PC-9 (cell line): ENCODE measurements at regions not wholly inside any gene's neighbourhood (a gene's known extent, or its start where the extent isn't known, plus 50 kb on each side); places are given as distances from the start of the nearest gene placed in this dataset.

Experiments used
- BruUV-seq: library from RNA; stranded (reverse); fragments of 400-500 nt; replicated peaks from 2 replicates; lab custom pipeline; 2021; lab: Mats Ljungman, UMichigan
- CTCF ChIA-PET: fragments of 300-600 bp; sonication (Branson Sonifier 250); formaldehyde crosslinking; loops from one replicate; lab custom pipeline; 2022; ENCODE audit warnings: antibody characterized with exemption; lab: Charles Lee
- POLR2A ChIA-PET: fragments of 300-600 bp; sonication (Branson Sonifier 250); formaldehyde crosslinking; loops from one replicate; lab custom pipeline; 2022; ENCODE audit warnings: antibody characterized with exemption; ENCODE audit not compliant: unreplicated experiment; lab: Charles Lee
- DNase-seq, 2 experiments: peaks; one replicate each; pipeline versions ENCODE4 v3.0.0 to v3.0.0-alpha.2; 2015 to 2022; ENCODE audit warnings: mixed read lengths in 1 of 2
- H2AFZ ChIP-seq: fragments of 200-600 bp; sonication (generic); 2 replicates; pipeline ENCODE4 v1.8.1; 2017; ENCODE audit warnings: antibody characterized with exemption
- H3F3A ChIP-seq: fragments of 200-600 bp; sonication (generic); 2 replicates; pipeline ENCODE4 v1.8.1; 2017; ENCODE audit warnings: antibody characterized with exemption, mild to moderate bottlenecking, low read depth; ENCODE audit not compliant: insufficient read depth
- H3K27ac ChIP-seq: fragments of 200-600 bp; sonication (generic); 2 replicates; pipeline ENCODE4 v1.6.1; 2016; ENCODE audit warnings: mixed run types
- H3K27me3 ChIP-seq: fragments of 200-600 bp; sonication (generic); 2 replicates; pipeline ENCODE4 v1.6.1; 2016; ENCODE audit warnings: low read depth, mixed run types; ENCODE audit not compliant: insufficient read depth
- H3K36me3 ChIP-seq: fragments of 200-600 bp; sonication (generic); 2 replicates; pipeline ENCODE4 v1.6.1; 2016; ENCODE audit warnings: low read depth, mixed run types
- H3K4me1 ChIP-seq: fragments of 200-600 bp; sonication (generic); replicated peaks from 2 replicates; pipeline ENCODE4 v1.6.1; 2016; ENCODE audit warnings: mixed run types; ENCODE audit not compliant: insufficient read depth
- H3K4me2 ChIP-seq: fragments of 200-600 bp; sonication (generic); 2 replicates; pipeline ENCODE4 v1.6.1; 2017; ENCODE audit warnings: mixed run types
- H3K4me3 ChIP-seq: fragments of 200-600 bp; sonication (generic); 2 replicates; pipeline ENCODE4 v1.6.1; 2016; ENCODE audit warnings: mixed run types
- H3K79me2 ChIP-seq: fragments of 200-600 bp; sonication (generic); 2 replicates; pipeline ENCODE4 v1.6.1; 2017; ENCODE audit warnings: low read depth, mixed run types
- H3K9me2 ChIP-seq: fragments of 200-600 bp; sonication (generic); 2 replicates; pipeline ENCODE4 v1.8.1; 2017; ENCODE audit warnings: mild to moderate bottlenecking; ENCODE audit not compliant: insufficient read depth
- H3K9me3 ChIP-seq: fragments of 200-600 bp; sonication (generic); 2 replicates; pipeline ENCODE4 v1.8.1; 2016; ENCODE audit warnings: low read depth; ENCODE audit not compliant: insufficient read depth
- H4K20me1 ChIP-seq: fragments of 200-600 bp; sonication (generic); 2 replicates; pipeline ENCODE4 v1.8.1; 2017; ENCODE audit not compliant: insufficient read depth
- CTCF ChIP-seq: fragments of 200-600 bp; sonication (generic); conservative IDR thresholded peaks from 2 replicates; pipeline ENCODE4 v1.6.1; 2017; ENCODE audit warnings: mixed run types, antibody characterized with exemption, mild to moderate bottlenecking, moderate library complexity
- EZH2 ChIP-seq: fragments of 200-600 bp; sonication (generic); IDR thresholded peaks from 2 replicates; pipeline ENCODE4 v1.8.0; 2017; ENCODE audit warnings: antibody characterized with exemption, low read depth
- intact Hi-C: fragments of 100-400 bp; cut with micrococcal nuclease; formaldehyde crosslinking; loops from one replicate; pipeline ENCODE4 v1.10.0; 2022; ENCODE audit not compliant: unreplicated experiment

- no TSS peak for BruUV-seq
- no peaks in the 10 kb centered on the region for H3F3A ChIP-seq
- no peaks in the 10 kb centered on the region for H3K9me3 ChIP-seq
- no peak overlapping the region for H3K27ac ChIP-seq
- no peak overlapping the region for H3K4me3 ChIP-seq
- TF ChIP-seq EZH2 (no peak), CTCF (no peak)
- peaks cover 98% of the 10 kb centered on the region for H3K27me3 ChIP-seq
- no peak overlapping the region for H3K4me2 ChIP-seq
- no peak for DNase-seq
- no peaks in the 10 kb centered on the region for H3K79me2 ChIP-seq
- H3K9me2 ChIP-seq = no peaks in the 10 kb centered on the region
- CTCF ChIA-PET = no interaction called here
- H3K36me3 ChIP-seq = no peaks in the 10 kb centered on the region
- intact Hi-C loops = no loop called here
- no peaks in the 10 kb centered on the region; the same call in 1 of the 2 replicates for H4K20me1 ChIP-seq
- no peaks in the 10 kb centered on the region for H3K4me1 ChIP-seq
- H2AFZ ChIP-seq = no peak overlapping the region
- POLR2A ChIA-PET = no interaction called here
These were observed 226.6 kb upstream of the RPL38 start for GRCh38 chr17:73976676-73977521.

GRCh38 chr17:73980517-73980916 is 223.0 kb upstream of the RPL38 start:
- ChIA-PET CTCF (no interaction called here), POLR2A (no interaction called here)
- Histone ChIP-seq H2AFZ (no peak overlapping the region), H3F3A (no peaks in the 10 kb centered on the region), H3K36me3 (no peaks in the 10 kb centered on the region), H3K4me2 (no peak overlapping the region), H3K79me2 (no peaks in the 10 kb centered on the region), H3K4me3 (no peak overlapping the region), H4K20me1 (no peaks in the 10 kb centered on the region), H3K9me2 (no peaks in the 10 kb centered on the region), H3K27me3 (peaks cover 80% of the 10 kb centered on the region), H3K27ac (no peak overlapping the region), H3K4me1 (no peaks in the 10 kb centered on the region), H3K9me3 (no peaks in the 10 kb centered on the region)
- no peak for TF ChIP-seq EZH2
- no peak for TF ChIP-seq CTCF
- intact Hi-C loops = no loop called here
- no peak for DNase-seq
- BruUV-seq = no TSS peak

- no peak overlapping the region for H2AFZ ChIP-seq
- no peak overlapping the region for H3K4me2 ChIP-seq
- CTCF ChIA-PET = no interaction called here
- H4K20me1 ChIP-seq = no peaks in the 10 kb centered on the region
- H3F3A ChIP-seq = no peaks in the 10 kb centered on the region
- no peaks in the 10 kb centered on the region for H3K9me3 ChIP-seq
- no peak for TF ChIP-seq EZH2
- no peak for TF ChIP-seq CTCF
- no peaks in the 10 kb centered on the region for H3K9me2 ChIP-seq
- no peak for DNase-seq
- no peak overlapping the region for H3K27ac ChIP-seq
- H3K4me3 ChIP-seq = no peak overlapping the region
- H3K27me3 ChIP-seq = peaks cover 71% of the 10 kb centered on the region
- intact Hi-C loops = no loop called here
- POLR2A ChIA-PET = no interaction called here
- no TSS peak for BruUV-seq
- no peaks in the 10 kb centered on the region for H3K4me1 ChIP-seq
- no peaks in the 10 kb centered on the region for H3K79me2 ChIP-seq
- H3K36me3 ChIP-seq = no peaks in the 10 kb centered on the region
These were observed 220.6 kb upstream of the RPL38 start for GRCh38 chr17:73982871-73983270.
